Tibial nerve (tissue), 4 donors: ENCODE measurements at regions not wholly inside any gene's neighbourhood (a gene's known extent, or its start where the extent isn't known, plus 50 kb on each side); places are given as distances from the start of the nearest gene placed in this dataset.

Experiments used
- DNase-seq, 2 donors: peaks; one replicate each; pipeline ENCODE4 v3.0.0-alpha.2; 2019; ENCODE audit warnings: low spot score in 2 of 2
- H3K27ac ChIP-seq, 4 donors: fragments of 200-600 bp; sonication (generic) in 3 of 4; one replicate each; pipeline ENCODE4 v1.5.1; 2017 to 2019; ENCODE audit warnings: mild to moderate bottlenecking in 1 of 4
- H3K27me3 ChIP-seq, 2 donors: fragments of 200-600 bp; sonication (generic) in 1 of 2; one replicate each; pipeline versions ENCODE4 v1.5.1 to v1.6.0; 2017 to 2019
- H3K36me3 ChIP-seq, 3 donors: fragments of 200-600 bp; sonication (generic); one replicate each; pipeline ENCODE4 v1.5.1; 2018 to 2019
- H3K4me1 ChIP-seq, 4 donors: fragments of 200-600 bp; sonication (generic) in 3 of 4; one replicate each; pipeline ENCODE4 v1.5.1; 2017 to 2019
- H3K4me3 ChIP-seq, 4 donors: fragments of 200-600 bp; sonication (generic) in 3 of 4; one replicate each; pipeline ENCODE4 v1.5.1; 2017 to 2019; ENCODE audit warnings: mild to moderate bottlenecking in 1 of 4, moderate library complexity in 1 of 4
- H3K9me3 ChIP-seq, 4 donors: fragments of 200-600 bp; sonication (generic) in 3 of 4; one replicate each; pipeline ENCODE4 v1.5.1; 2017 to 2019
- CTCF ChIP-seq, 5 experiments: fragments of 200-600 bp in 3 of 5; fragments of 450-650 bp in 2 of 5; sonication (generic) in 3 of 5; IDR thresholded peaks; one replicate each; pipeline ENCODE4 v1.5.1; 2016 to 2019; ENCODE audit warnings: antibody characterized with exemption in 5 of 5, mild to moderate bottlenecking in 3 of 5, moderate library complexity in 2 of 5
- EP300 ChIP-seq, 2 donors: sonication (generic); formaldehyde crosslinking; IDR thresholded peaks; one replicate each; pipeline ENCODE4 v1.6.1; 2017; ENCODE audit warnings: antibody characterized with exemption in 2 of 2, mild to moderate bottlenecking in 1 of 2
- POLR2A ChIP-seq, 2 donors: fragments of 450-650 bp; IDR thresholded peaks; one replicate each; pipeline ENCODE4 v1.6.1; 2017; ENCODE audit warnings: antibody characterized with exemption in 2 of 2, mild to moderate bottlenecking in 2 of 2, moderate library complexity in 2 of 2
- WGBS, 2 donors: methylation state at CpG; one replicate each; pipeline ENCODE4 v1.1.5; 2018; 5-methylcytosine and 5-hydroxymethylcytosine counted together

- Histone ChIP-seq H3K4me3 (no peak overlapping the region), H3K4me1 (peaks cover 0 to 22% (median 7%) of the 10 kb centered on the region in 4 donors), H3K27me3 (no peaks in the 10 kb centered on the region), H3K27ac (peak overlapping the region in 1 of 4 donors; percentile 42), H3K36me3 (no peaks in the 10 kb centered on the region), H3K9me3 (no peaks in the 10 kb centered on the region)
- no peak for TF ChIP-seq CTCF (IDR thresholded peaks at IDR 0.05)
- no peak for TF ChIP-seq POLR2A (IDR thresholded peaks at IDR 0.05)
- TF ChIP-seq EP300 (IDR thresholded peaks at IDR 0.05), result no peak
- no peak for DNase-seq
- 87 to 93% methylated on average over 7 of the region's 7 CpGs for WGBS, 2 donors
Observed at GRCh38 chr11:128302425-128303186, 284.8 kb downstream of the ETS1 start.

GRCh38 chr11:128301756-128302155 lies 285.6 kb downstream of the ETS1 start:
- 81 to 83% methylated on average over 2 of the region's 2 CpGs for WGBS, 2 donors

GRCh38 chr11:128300785-128301184 lies 286.6 kb downstream of the ETS1 start:
- no peak overlapping the region for H3K27ac ChIP-seq
- no peaks in the 10 kb centered on the region for H3K27me3 ChIP-seq
- WGBS, 2 donors, result 93 to 94% methylated on average over 2 of the region's 2 CpGs
- no peak for DNase-seq
- no peaks in the 10 kb centered on the region for H3K36me3 ChIP-seq
- TF ChIP-seq EP300 (IDR thresholded peaks at IDR 0.05) (no peak), POLR2A (IDR thresholded peaks at IDR 0.05) (no peak), CTCF (IDR thresholded peaks at IDR 0.05) (no peak)
- peaks cover 0 to 22% (median 7%) of the 10 kb centered on the region in 4 donors for H3K4me1 ChIP-seq
- no peak overlapping the region for H3K4me3 ChIP-seq
- H3K9me3 ChIP-seq, result no peaks in the 10 kb centered on the region

More at GRCh38 chr11:128301756-128302155, 285.6 kb downstream of the ETS1 start:
- no peaks in the 10 kb centered on the region for H3K27me3 ChIP-seq
- H3K4me3 ChIP-seq, result no peak overlapping the region
- peak overlapping the region in 1 of 4 donors; percentile 42 for H3K27ac ChIP-seq
- no peaks in the 10 kb centered on the region for H3K36me3 ChIP-seq
- no peak for TF ChIP-seq EP300 (IDR thresholded peaks at IDR 0.05)
- no peak for TF ChIP-seq CTCF (IDR thresholded peaks at IDR 0.05)
- H3K4me1 ChIP-seq, result peaks cover 0 to 22% (median 7%) of the 10 kb centered on the region in 4 donors
- no peak for DNase-seq
- no peaks in the 10 kb centered on the region for H3K9me3 ChIP-seq

- Histone ChIP-seq H3K4me1 (peaks cover 0 to 22% (median 7%) of the 10 kb centered on the region in 4 donors), H3K36me3 (no peaks in the 10 kb centered on the region), H3K9me3 (no peaks in the 10 kb centered on the region), H3K4me3 (no peak overlapping the region), H3K27ac (peak overlapping the region; percentile 1 to 73 (median 38)), H3K27me3 (no peaks in the 10 kb centered on the region)
- WGBS, 2 donors, result 40 to 52% methylated on average over 6 of the region's 6 CpGs
- peak; percentile 20 to 57 for DNase-seq
- TF ChIP-seq POLR2A (IDR thresholded peaks at IDR 0.05) (no peak), EP300 (IDR thresholded peaks at IDR 0.05) (peak in 1 of 2 donors; percentile 57)
Observed at GRCh38 chr11:128299132-128299726, 288.1 kb downstream of the ETS1 start.

- no peaks in the 10 kb centered on the region for H3K36me3 ChIP-seq
- peak overlapping the region in 3 of 4 donors; percentile 1 to 73 (median 71) for H3K27ac ChIP-seq
- no peak for TF ChIP-seq EP300 (IDR thresholded peaks at IDR 0.05)
- no peak for TF ChIP-seq POLR2A (IDR thresholded peaks at IDR 0.05)
- TF ChIP-seq CTCF (IDR thresholded peaks at IDR 0.05), result no peak
- WGBS, 2 donors, result 91 to 98% methylated on average over 2 of the region's 2 CpGs
- H3K9me3 ChIP-seq, result no peaks in the 10 kb centered on the region
- no peak for DNase-seq
- H3K4me3 ChIP-seq, result no peak overlapping the region
- H3K27me3 ChIP-seq, result no peaks in the 10 kb centered on the region
- peaks cover 0 to 22% (median 7%) of the 10 kb centered on the region in 4 donors for H3K4me1 ChIP-seq
Observed at GRCh38 chr11:128298271-128298670, 289.1 kb downstream of the ETS1 start.
